Right ventricle myocardium inferior (tissue), 1 donor: ENCODE measurements at regions not wholly inside any gene's neighbourhood (a gene's known extent, or its start where the extent isn't known, plus 50 kb on each side); places are given as distances from the start of the nearest gene placed in this dataset.
A peak's percentile ranks its signal among the peaks of the same experiment; 100 is the strongest.

Experiments
- ATAC-seq: fragments of 200-7000 bp; cut with Tn5 transposase; one replicate; pipeline ENCODE4 v1.9.1; 2020; ENCODE audit warnings: mild to moderate bottlenecking, moderate library complexity
- DNase-seq: peaks from one replicate; pipeline ENCODE4 v3.0.0; 2021; ENCODE audit errors: missing footprints
- intact Hi-C: fragments of 100-400 bp; cut with DNase I; formaldehyde crosslinking; loops from one replicate; pipeline ENCODE4 v1.11.0; 2022
- donor health status: DM: no; HTN: yes; CAD: no; lungs with severe emphysema.

GRCh38 chr6:20309186-20309585, 92.5 kb upstream of the E2F3 start:
- no peak for ATAC-seq
- intact Hi-C loops: no loop called here
- DNase-seq: no peak

DNA sequence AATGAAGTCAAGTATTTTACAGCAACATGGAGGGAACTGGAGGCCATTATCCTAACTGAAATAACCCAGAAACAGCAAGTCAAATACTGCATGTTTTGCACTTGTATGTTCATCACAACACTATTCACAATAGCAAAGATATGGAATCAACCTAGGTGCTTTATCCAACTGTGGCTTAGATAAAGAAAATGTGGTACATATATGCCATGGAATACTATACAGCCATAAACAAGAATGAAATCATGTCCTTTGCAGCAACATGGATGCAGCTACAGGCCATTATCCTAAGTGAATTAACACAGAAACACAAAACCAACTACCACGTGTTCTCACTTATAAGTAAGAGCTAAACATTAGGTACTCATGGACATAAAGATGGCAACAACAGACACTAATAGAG, 91.5 kb upstream of the E2F3 start:
- no peak for ATAC-seq
- intact Hi-C loops: no loop called here

GRCh38 chr6:20312606-20313005, 89.1 kb upstream of the E2F3 start:
- DNase-seq (no peak), ATAC-seq (no peak)
- intact Hi-C loops: no loop called here

More for the DNA sequence above, 91.5 kb upstream of the E2F3 start:
- no peak for DNase-seq

DNA sequence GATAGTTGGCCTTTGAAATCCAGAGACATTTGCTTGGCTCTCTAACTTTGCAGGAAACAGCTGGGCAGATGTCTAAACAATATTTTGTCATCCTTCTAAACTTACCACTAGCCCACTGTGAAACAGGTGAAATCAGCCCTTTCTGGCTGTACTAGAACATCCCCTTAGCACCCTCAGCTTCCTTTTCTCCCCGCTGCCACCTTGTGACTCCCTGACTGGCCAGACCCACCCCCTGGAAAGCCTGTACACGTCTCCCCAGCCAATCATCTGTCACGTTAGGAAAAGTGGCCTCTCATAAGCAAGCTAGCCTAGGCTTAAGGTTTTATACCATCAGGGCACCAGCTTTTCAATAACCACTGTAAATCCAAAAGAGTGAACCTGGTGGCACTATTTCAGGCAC, 88.6 kb upstream of the E2F3 start:
- no peak for DNase-seq
- intact Hi-C loops: no loop called here
- no peak for ATAC-seq

GRCh38 chr6:20313960-20314530, 87.6 kb upstream of the E2F3 start:
- DNase-seq (no peak), ATAC-seq (no peak)
- intact Hi-C loops: no loop called here

- no peak for ATAC-seq
- intact Hi-C loops: no loop called here
- DNase-seq: no peak
Observed at GRCh38 chr6:20314866-20315845, 86.5 kb upstream of the E2F3 start.

DNA sequence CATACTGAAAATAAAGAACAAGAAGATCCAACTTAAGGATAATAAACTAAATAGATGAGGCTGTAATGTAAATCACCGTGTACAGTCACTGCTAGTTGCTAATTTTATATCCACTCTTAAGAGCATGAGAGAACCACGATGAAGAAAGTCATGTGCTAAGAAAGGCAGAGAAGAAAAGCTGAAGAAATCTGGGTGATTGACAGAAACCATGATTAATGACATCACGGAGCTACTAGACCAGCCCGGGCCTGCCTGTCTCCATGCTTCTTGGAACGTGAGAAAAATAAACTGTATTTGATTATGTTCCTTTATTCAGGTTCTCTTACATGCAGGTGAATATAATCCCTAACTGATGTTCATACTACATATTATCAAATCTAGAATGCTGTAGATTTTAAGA, 84.2 kb upstream of the E2F3 start:
- no peak for DNase-seq
- no peak for ATAC-seq
- intact Hi-C loops: no loop called here

DNA sequence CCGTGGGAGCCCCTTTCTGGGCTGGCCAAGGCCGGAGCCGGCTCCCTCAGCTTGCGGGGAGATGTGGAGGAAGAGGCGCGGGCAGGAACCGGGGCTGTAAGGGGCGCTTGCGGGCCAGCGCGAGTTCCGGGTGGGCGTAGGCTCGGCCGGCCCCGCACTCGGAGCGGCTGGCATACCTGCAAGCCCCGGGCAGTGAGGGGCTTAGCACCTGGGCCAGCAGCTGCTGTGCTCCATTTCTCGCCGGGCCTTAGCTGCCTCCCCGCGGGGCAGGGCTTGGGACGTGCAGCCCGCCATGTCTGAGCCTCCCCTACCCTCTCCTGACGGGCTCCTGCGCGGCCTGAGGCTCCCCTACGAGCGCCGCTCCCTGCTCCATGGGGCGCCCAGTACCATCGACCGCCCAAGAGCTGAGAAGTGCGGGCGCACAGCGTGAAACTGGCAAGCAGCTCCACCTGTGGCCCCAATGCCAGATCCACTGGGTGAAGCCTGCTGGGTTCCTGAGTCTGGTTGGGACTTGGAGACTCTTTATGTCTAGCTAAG, 82.8 kb upstream of the E2F3 start:
- no peak for ATAC-seq
- DNase-seq: no peak
- intact Hi-C loops: no loop called here

DNA sequence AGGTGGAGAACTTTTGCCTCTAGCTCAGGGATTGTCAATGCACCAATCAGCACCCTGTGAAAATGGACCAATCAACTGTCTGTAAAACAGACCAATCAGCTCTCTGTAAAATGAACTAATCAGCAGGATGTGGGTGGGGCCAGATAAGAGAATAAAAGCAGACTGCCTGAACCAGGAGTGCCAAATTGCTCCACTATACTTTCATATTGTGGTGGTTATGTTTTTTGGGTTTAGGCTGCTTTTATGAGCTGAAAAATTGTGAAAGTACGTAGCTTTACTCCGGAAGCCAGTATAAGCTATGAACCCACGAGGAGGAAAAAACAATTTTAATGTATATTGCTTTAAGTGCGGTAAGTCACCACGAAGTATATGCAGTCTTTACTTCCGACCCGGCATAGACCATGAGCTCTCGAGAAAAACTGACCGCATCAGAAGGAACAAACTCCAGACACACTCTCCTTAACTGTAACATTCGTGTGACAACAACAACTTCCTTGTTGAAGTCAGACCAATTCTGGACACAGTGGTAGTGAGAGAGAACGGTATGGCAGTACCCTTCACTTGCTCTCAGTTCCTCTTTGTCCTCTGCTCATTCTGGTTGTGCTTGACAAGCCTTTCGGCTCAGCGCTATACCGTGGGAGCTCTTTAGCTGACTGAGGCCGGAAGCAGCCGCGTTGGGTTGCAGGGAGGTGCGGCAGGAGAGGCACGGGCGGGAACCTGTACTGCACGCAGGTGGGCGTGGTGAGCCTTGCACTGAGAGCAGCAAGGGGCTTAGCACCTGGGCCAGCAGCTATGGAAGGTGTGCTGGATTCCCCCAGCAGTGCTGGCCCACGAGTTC, 81.9 kb upstream of the E2F3 start:
- intact Hi-C loops: no loop called here
- ATAC-seq (peak; percentile 75), DNase-seq (no peak)

- DNase-seq: no peak
- intact Hi-C loops: no loop called here
- no peak for ATAC-seq
Observed at GRCh38 chr6:20325641-20326421, 75.8 kb upstream of the E2F3 start.

GRCh38 chr6:20326422-20326728, 75.3 kb upstream of the E2F3 start:
- DNase-seq (no peak), ATAC-seq (no peak)
- intact Hi-C loops: no loop called here

- no peak for ATAC-seq
- DNase-seq: no peak
- intact Hi-C loops: no loop called here
Observed at GRCh38 chr6:20327141-20327540, 74.5 kb upstream of the E2F3 start.

GRCh38 chr6:20328266-20328923, 73.3 kb upstream of the E2F3 start:
- ATAC-seq (no peak), DNase-seq (no peak)
- intact Hi-C loops: no loop called here

GRCh38 chr6:20328924-20329300, 72.8 kb upstream of the E2F3 start:
- no peak for ATAC-seq
- no peak for DNase-seq
- intact Hi-C loops: no loop called here

DNA sequence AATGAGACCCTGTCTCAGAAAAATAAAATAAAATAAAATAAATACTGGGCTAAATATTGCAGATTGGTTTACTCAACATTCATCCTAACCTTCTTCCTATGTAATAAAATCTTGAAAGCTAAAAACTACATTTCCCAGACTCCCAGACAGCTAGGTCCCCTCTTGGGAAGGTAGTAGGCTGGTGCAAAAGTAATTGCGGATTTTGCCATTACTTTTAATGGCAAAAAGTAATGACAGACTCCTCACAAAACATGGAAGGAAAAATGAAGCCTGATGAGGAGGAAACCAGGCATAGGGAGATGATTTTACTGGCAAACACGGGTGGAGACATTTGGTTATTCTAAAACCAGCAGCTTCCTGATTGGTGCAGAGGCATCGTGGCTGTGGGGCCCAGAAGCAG, 70.6 kb upstream of the E2F3 start:
- DNase-seq: no peak
- intact Hi-C loops: no loop called here
- ATAC-seq: no peak

- ATAC-seq (peak; percentile 42), DNase-seq (no peak)
- intact Hi-C loops: no loop called here
Observed at GRCh38 chr6:20331625-20332024, 70.1 kb upstream of the E2F3 start.

DNA sequence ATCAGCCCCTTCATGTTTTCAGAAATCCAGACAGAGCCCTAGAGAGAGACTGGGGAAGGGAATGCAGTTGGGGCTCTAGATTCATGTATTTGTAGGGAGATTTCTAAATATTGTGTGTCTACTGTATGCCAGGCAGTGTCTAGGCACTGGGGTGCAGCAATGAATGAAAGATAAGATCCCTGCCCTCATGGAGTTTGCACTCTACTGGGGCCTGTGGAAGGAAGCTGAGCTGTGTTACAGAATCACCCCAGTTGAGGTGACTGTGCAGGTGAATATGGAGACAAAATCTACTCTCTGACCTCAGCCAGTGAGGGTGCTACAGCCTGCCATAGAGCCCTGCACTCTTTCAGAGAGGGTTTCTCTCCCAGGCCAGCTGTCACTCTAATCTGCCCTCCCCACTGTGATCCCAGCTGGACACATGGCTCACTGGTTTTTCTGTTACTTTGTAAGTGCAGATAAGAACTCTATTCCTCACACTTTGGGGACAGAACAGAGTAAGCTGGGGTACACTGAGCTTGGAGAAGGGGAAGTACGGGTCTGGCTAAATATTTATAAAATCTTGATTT, 69.2 kb upstream of the E2F3 start:
- DNase-seq (no peak), ATAC-seq (no peak)
- intact Hi-C loops: no loop called here

DNA sequence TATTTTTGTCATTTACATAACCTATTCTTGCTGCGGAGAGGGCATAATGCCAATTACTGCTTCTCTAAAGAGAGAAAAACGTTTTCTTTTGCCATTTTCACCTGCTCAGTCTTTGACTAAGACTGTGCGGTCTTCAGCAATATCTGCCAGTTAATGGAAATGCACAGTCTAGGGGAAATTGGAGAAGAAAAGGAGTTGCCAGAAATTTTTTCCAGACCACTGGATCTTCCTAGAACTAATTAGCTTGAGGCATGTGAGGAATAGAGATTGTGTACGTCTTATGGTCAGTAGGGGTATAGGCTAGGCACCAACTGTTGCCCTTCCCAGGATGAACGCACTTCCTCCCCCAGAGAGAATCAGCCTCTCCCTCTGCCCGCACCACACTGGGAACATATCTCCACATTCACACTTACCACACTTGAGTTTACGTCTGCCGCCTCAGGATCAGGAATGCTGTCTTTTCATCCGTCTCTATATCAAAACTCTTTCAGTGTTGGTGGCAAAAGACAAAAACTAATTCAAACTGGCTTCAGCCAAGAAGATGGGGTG, 67.9 kb upstream of the E2F3 start:
- DNase-seq: no peak
- intact Hi-C loops: no loop called here
- peak; percentile 25 for ATAC-seq
